Naive thymus-derived CD8-positive, alpha-beta T cell (primary cell): ENCODE measurements at regions not wholly inside any gene's neighbourhood (a gene's known extent, or its start where the extent isn't known, plus 50 kb on each side); places are given as distances from the start of the nearest gene placed in this dataset.

ENCODE experiments used
- ATAC-seq, 2 donors: fragments of 150-1000 bp; cut with Tn5 transposase in 1 of 2; sonication (Bioruptor Pico), chemical (Tn5 transposase) in 1 of 2; 1 replicate in 1 of 2; 2 replicates in 1 of 2; pipeline ENCODE4 v1.10.0; 2021; ENCODE audit warnings: mild to moderate bottlenecking in 2 of 2, moderate library complexity in 2 of 2
- POLR2A ChIA-PET: fragments of 350-600 bp; sonication (Branson Sonifier 250); formaldehyde crosslinking; loops from one replicate; lab custom pipeline; 2021; ENCODE audit warnings: antibody characterized with exemption; lab: Charles Lee
- DNase-seq, 10 donors: peaks; one replicate each; pipeline versions ENCODE4 v3.0.0 to v3.0.0-alpha.2; 2020 to 2022
- H3K27ac Mint-ChIP-seq, 10 donors: one replicate each; pipeline ENCODE4 v1.8.0; 2020 to 2022; ENCODE audit warnings: mild to moderate bottlenecking in 10 of 10, mixed read lengths in 10 of 10, moderate library complexity in 4 of 10, inconsistent platforms in 1 of 10
- H3K27me3 Mint-ChIP-seq, 5 donors: one replicate each; pipeline ENCODE4 v1.8.0; 2021 to 2022; ENCODE audit warnings: mixed read lengths in 5 of 5
- H3K36me3 Mint-ChIP-seq, 3 donors: one replicate each; pipeline ENCODE4 v1.8.0; 2020 to 2022; ENCODE audit warnings: mixed read lengths in 3 of 3, mild to moderate bottlenecking in 2 of 3, inconsistent platforms in 1 of 3
- H3K4me1 Mint-ChIP-seq, 4 donors: one replicate each; pipeline ENCODE4 v1.8.0; 2021 to 2022; ENCODE audit warnings: mixed read lengths in 4 of 4
- H3K4me3 Mint-ChIP-seq, 10 donors: one replicate each; pipeline ENCODE4 v1.8.0; 2020 to 2022; ENCODE audit warnings: mild to moderate bottlenecking in 10 of 10, mixed read lengths in 10 of 10, moderate library complexity in 6 of 10, inconsistent platforms in 1 of 10
- H3K9me3 Mint-ChIP-seq, 9 donors: one replicate each; pipeline ENCODE4 v1.8.0; 2020 to 2022; ENCODE audit warnings: mixed read lengths in 9 of 9, mild to moderate bottlenecking in 3 of 9, inconsistent platforms in 1 of 9, moderate library complexity in 1 of 9

GRCh38 chr2:183339311-183339710, 215.1 kb downstream of the NUP35 start:
- DNase-seq = no peak
- H3K9me3 Mint-ChIP-seq = peaks cover 6 to 40% (median 20%) of the 10 kb centered on the region in 9 donors
- H3K27me3 Mint-ChIP-seq = no peaks in the 10 kb centered on the region
- POLR2A ChIA-PET = no interaction called here
- H3K36me3 Mint-ChIP-seq = peaks cover 0 to 13% (median 12%) of the 10 kb centered on the region in 3 donors
- H3K27ac Mint-ChIP-seq = no peak overlapping the region
- H3K4me3 Mint-ChIP-seq = no peak overlapping the region
- H3K4me1 Mint-ChIP-seq = no peaks in the 10 kb centered on the region
- ATAC-seq = no peak

DNA sequence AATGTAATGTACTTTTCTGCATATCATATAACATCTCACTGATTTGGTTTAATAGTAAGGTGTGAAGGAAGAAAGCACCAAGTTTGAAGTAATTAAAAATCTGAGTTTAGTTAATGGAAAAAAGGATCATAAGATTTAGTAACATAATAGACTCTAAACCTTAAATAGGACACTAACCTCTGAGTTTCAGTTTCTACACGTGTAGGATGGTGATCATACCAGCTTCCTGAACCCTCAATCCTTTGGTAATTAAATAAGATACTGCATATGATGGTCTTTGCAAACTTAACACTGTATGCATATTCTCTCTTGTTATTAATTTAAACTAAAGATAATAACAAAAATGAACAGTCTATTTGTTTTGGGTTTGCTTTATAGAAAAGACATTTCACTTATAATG, 216.8 kb downstream of the NUP35 start:
- H3K4me3 Mint-ChIP-seq = no peak overlapping the region
- H3K27ac Mint-ChIP-seq = no peak overlapping the region
- H3K36me3 Mint-ChIP-seq = peaks cover 0 to 13% (median 12%) of the 10 kb centered on the region in 3 donors
- H3K27me3 Mint-ChIP-seq = no peaks in the 10 kb centered on the region
- H3K9me3 Mint-ChIP-seq = peaks cover 7 to 26% (median 13%) of the 10 kb centered on the region in 9 donors
- ATAC-seq = no peak
- DNase-seq = no peak
- POLR2A ChIA-PET = no interaction called here
- no peaks in the 10 kb centered on the region for H3K4me1 Mint-ChIP-seq

DNA sequence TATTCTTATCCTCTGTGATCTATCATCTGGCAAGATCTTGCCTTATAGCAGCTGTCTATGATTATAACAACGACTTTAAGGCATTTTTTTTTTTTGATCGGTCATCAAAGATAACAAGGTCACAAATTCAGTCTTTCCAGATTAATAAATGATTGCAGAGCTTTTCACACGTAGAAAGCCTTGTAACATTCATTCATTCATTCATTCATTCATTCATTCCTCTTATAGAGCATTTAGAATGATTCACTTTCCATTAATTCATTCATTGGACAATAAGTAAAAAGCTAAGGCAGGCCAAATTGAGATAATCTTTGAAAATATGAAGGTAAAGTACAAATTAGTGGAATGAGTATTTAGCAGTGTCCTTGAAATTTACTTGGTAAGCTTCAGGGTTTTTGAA, 223.7 kb downstream of the NUP35 start:
- POLR2A ChIA-PET = no interaction called here
- H3K9me3 Mint-ChIP-seq = peaks cover 0 to 2% (median 0%) of the 10 kb centered on the region in 9 donors
- ATAC-seq (no peak), DNase-seq (no peak)
- H3K4me1 Mint-ChIP-seq = no peaks in the 10 kb centered on the region
- H3K4me3 Mint-ChIP-seq = no peak overlapping the region
- H3K27me3 Mint-ChIP-seq = peaks cover 0 to 4% (median 0%) of the 10 kb centered on the region in 5 donors
- no peak overlapping the region for H3K27ac Mint-ChIP-seq
- no peaks in the 10 kb centered on the region for H3K36me3 Mint-ChIP-seq

DNA sequence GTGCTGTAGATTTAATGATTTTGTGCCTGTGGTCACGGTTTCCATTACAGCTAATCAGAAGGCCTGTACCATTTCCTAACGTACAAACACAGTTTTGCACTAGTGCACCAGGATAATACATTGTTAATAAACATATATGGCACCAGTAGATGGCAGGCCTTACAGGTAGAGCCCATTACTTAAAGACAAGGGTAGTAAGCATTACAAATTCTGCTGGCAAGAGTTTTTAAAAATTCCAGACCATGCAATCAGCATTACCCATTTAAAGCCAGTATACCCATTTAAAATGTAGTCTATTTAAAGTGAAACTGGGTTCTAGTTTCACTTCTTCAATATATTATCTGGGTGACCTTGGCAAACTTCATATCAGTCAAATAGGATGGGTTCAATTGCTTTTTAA, 224.2 kb downstream of the NUP35 start:
- ATAC-seq (no peak), DNase-seq (no peak)
- no peak overlapping the region for H3K27ac Mint-ChIP-seq
- no peak overlapping the region for H3K4me3 Mint-ChIP-seq
- no peaks in the 10 kb centered on the region for H3K4me1 Mint-ChIP-seq
- H3K36me3 Mint-ChIP-seq = no peaks in the 10 kb centered on the region
- peaks cover 0 to 2% (median 0%) of the 10 kb centered on the region in 9 donors for H3K9me3 Mint-ChIP-seq
- POLR2A ChIA-PET = no interaction called here
- peaks cover 0 to 4% (median 0%) of the 10 kb centered on the region in 5 donors for H3K27me3 Mint-ChIP-seq

DNA sequence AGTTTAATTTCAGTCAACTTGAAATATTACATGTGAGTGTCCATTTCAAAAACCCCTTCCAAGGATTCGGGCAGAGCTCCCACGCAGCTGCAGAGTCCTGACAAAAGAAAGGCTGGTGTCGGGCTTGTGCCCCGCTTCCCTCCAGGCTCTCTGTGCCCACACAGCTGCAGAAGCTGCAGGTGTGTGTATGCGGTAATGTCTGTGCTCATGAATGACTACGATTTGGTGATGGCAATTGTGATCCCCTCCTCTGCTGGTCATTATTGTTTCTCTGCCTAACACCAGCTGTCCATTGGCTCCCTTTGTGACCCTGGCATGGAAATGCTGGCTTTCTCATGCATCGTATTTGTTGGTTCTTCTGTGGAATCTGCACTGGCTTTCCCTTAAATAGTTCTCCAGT, 224.8 kb downstream of the NUP35 start:
- peaks cover 0 to 2% (median 0%) of the 10 kb centered on the region in 9 donors for H3K9me3 Mint-ChIP-seq
- no peak for DNase-seq
- no peak overlapping the region for H3K4me3 Mint-ChIP-seq
- no peak for ATAC-seq
- H3K27me3 Mint-ChIP-seq = peaks cover 0 to 4% (median 0%) of the 10 kb centered on the region in 5 donors
- no peak overlapping the region for H3K27ac Mint-ChIP-seq
- POLR2A ChIA-PET = no interaction called here
- H3K36me3 Mint-ChIP-seq = no peaks in the 10 kb centered on the region
- H3K4me1 Mint-ChIP-seq = no peaks in the 10 kb centered on the region

- Mint-ChIP-seq H3K4me1 (no peaks in the 10 kb centered on the region), H3K9me3 (peaks cover 0 to 2% (median 0%) of the 10 kb centered on the region in 9 donors), H3K27ac (no peak overlapping the region), H3K4me3 (no peak overlapping the region), H3K27me3 (no peaks in the 10 kb centered on the region), H3K36me3 (no peaks in the 10 kb centered on the region)
- ATAC-seq (no peak), DNase-seq (no peak)
- POLR2A ChIA-PET = no interaction called here
These were observed 235.6 kb downstream of the NUP35 start for GRCh38 chr2:183359867-183360266.

GRCh38 chr2:183371545-183371944, 247.3 kb downstream of the NUP35 start:
- no peak overlapping the region for H3K4me3 Mint-ChIP-seq
- H3K9me3 Mint-ChIP-seq = peaks cover 0 to 17% (median 4%) of the 10 kb centered on the region in 9 donors
- DNase-seq (no peak), ATAC-seq (no peak)
- no peaks in the 10 kb centered on the region for H3K36me3 Mint-ChIP-seq
- no peaks in the 10 kb centered on the region for H3K4me1 Mint-ChIP-seq
- no peak overlapping the region for H3K27ac Mint-ChIP-seq
- peaks cover 0 to 5% (median 0%) of the 10 kb centered on the region in 5 donors for H3K27me3 Mint-ChIP-seq
- POLR2A ChIA-PET = no interaction called here

DNA sequence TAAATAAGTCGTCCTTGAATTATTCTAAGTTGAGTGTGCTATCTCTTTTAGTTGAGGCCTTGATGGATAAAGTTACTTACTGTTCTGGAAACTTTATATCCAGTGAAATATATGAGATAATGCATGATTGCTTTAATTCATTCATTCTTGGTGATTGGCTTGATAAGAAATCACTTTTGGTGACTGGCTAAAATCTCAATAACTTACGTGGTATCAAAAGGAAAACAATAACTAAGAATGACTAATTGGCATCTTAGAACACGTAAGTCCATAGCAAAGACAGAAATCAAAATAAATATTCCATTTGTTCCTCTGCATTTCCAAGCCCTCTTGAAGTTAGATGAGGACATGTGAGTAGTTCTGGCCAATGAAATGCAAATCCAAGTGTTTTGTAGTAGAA, 251.6 kb downstream of the NUP35 start:
- ATAC-seq = no peak
- no peak overlapping the region for H3K4me3 Mint-ChIP-seq
- H3K9me3 Mint-ChIP-seq = peaks cover 0 to 11% (median 2%) of the 10 kb centered on the region in 9 donors
- H3K36me3 Mint-ChIP-seq = no peaks in the 10 kb centered on the region
- POLR2A ChIA-PET = no interaction called here
- no peaks in the 10 kb centered on the region for H3K27me3 Mint-ChIP-seq
- H3K27ac Mint-ChIP-seq = no peak overlapping the region
- no peaks in the 10 kb centered on the region for H3K4me1 Mint-ChIP-seq
- DNase-seq = no peak

DNA sequence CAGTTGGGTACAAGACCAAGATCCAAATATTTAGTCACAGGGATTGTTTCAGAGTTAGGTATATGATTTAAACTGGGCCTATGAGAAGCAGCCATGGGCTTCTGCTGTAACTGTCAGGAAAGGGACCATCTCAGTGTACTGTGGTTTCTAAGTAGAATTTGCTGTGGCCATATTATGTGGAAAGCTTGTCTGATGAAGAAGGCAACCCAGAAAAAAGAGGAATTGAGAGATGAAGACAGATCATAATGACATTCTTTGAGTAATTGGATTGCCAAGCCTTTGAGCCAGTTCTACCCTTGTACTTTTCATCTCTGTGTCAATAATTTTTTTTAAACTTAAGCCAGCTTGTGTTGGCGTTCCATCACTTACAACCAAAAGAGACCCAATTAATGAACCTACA, 259.6 kb downstream of the NUP35 start:
- no peak for DNase-seq
- no peak for ATAC-seq
- Mint-ChIP-seq H3K27me3 (no peaks in the 10 kb centered on the region), H3K4me3 (no peak overlapping the region), H3K36me3 (peaks cover 0 to 17% (median 0%) of the 10 kb centered on the region in 3 donors), H3K4me1 (no peaks in the 10 kb centered on the region), H3K9me3 (peaks cover 0 to 29% (median 24%) of the 10 kb centered on the region in 9 donors), H3K27ac (no peak overlapping the region)
- POLR2A ChIA-PET = no interaction called here

DNA sequence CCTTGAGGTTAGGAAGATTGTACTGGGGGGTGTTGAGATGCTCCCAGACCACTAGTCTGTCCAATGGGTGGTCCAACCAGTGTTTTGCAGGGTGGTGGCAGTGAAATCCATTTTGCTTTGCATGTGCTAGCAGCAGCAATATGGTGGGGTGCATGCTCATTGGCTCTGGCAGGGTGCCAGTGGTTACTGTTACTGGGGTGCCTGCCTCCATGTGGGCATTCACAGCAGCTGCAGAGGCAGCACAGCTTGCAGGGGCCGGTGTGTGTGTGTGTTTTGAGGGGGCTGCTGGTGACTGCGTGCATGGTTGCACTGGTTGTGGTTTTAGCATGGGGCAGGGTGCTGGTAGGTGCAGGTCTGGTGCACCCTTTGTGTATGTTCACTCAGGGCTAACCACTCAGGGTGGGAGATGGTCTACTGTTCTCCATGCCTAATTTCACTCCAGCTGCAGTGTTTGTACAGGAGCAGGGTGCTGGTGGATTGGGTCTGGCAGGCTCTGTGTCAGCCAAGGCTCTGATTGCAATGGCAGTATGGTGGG, 265.4 kb downstream of the NUP35 start:
- ATAC-seq = no peak
- Mint-ChIP-seq H3K9me3 (peaks cover 7 to 63% (median 38%) of the 10 kb centered on the region in 9 donors), H3K36me3 (peaks cover 0 to 33% (median 0%) of the 10 kb centered on the region in 3 donors), H3K4me1 (no peaks in the 10 kb centered on the region), H3K4me3 (no peak overlapping the region), H3K27ac (no peak overlapping the region), H3K27me3 (no peaks in the 10 kb centered on the region)
- DNase-seq = no peak
- POLR2A ChIA-PET = no interaction called here

DNA sequence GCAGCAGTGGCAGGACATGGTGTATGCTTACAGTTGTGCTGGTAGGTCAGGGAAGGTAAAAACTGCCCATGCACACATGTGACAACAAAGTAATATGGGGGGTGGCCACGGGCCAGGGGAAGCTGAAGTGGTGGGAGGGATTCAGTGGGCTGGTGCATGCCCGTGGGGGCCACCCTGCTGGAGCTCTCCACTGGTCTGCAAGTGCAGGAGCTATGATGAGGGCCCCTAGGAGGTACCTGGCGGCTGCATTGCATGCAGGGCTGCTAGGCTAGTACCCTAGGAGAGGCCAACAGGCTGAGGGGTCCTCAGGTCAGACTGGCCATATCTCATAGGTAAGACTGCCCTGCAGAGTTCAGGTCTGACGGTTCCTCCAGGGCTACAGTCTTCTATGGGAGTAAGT, 265.9 kb downstream of the NUP35 start:
- H3K9me3 Mint-ChIP-seq = peaks cover 7 to 68% (median 43%) of the 10 kb centered on the region in 9 donors

GRCh38 chr2:183404392-183404791, 280.1 kb downstream of the NUP35 start:
- peaks cover 9 to 45% (median 21%) of the 10 kb centered on the region in 9 donors for H3K9me3 Mint-ChIP-seq
- peaks cover 0 to 3% (median 0%) of the 10 kb centered on the region in 5 donors for H3K27me3 Mint-ChIP-seq
- H3K36me3 Mint-ChIP-seq = peaks cover 0 to 19% (median 3%) of the 10 kb centered on the region in 3 donors
- no peaks in the 10 kb centered on the region for H3K4me1 Mint-ChIP-seq
- POLR2A ChIA-PET = no interaction called here
- no peak overlapping the region for H3K4me3 Mint-ChIP-seq
- H3K27ac Mint-ChIP-seq = no peak overlapping the region
- ATAC-seq (no peak), DNase-seq (no peak)

More for the DNA sequence above, 265.9 kb downstream of the NUP35 start:
- Mint-ChIP-seq H3K27ac (no peak overlapping the region), H3K27me3 (no peaks in the 10 kb centered on the region), H3K4me1 (no peaks in the 10 kb centered on the region), H3K36me3 (peaks cover 0 to 38% (median 0%) of the 10 kb centered on the region in 3 donors), H3K4me3 (no peak overlapping the region)
- POLR2A ChIA-PET = no interaction called here
- DNase-seq (peak in 1 of 10 donors; percentile 62), ATAC-seq (no peak)

DNA sequence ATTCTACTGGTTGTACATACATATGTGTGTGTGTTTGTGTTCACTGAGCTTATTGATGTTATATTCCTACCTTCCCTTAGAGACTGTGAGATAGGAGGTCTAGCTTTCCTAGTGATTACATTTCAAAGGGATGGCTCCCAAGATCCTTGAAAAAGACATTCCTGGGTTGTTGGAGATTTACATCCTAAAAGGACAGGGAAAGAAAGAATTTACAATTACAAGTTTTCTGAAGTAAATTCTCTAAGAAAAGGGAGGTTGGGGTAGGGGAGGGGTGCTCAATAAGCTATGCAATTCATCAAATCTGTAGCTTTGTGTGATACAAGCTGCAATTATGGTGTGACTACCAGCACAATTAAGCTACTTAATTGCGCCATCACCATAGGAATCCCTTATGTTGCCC, 284.3 kb downstream of the NUP35 start:
- no peak for DNase-seq
- Mint-ChIP-seq H3K36me3 (peaks cover 0 to 29% (median 3%) of the 10 kb centered on the region in 3 donors), H3K9me3 (peaks cover 5 to 33% (median 23%) of the 10 kb centered on the region in 9 donors), H3K27ac (no peak overlapping the region), H3K27me3 (peaks cover 0 to 11% (median 0%) of the 10 kb centered on the region in 5 donors), H3K4me3 (no peak overlapping the region), H3K4me1 (no peaks in the 10 kb centered on the region)
- ATAC-seq = no peak
- POLR2A ChIA-PET = no interaction called here

- peaks cover 0 to 18% (median 0%) of the 10 kb centered on the region in 3 donors for H3K36me3 Mint-ChIP-seq
- H3K9me3 Mint-ChIP-seq = peaks cover 1 to 24% (median 18%) of the 10 kb centered on the region in 9 donors
- POLR2A ChIA-PET = no interaction called here
- H3K27me3 Mint-ChIP-seq = peaks cover 0 to 7% (median 0%) of the 10 kb centered on the region in 5 donors
- ATAC-seq (no peak), DNase-seq (no peak)
- no peak overlapping the region for H3K27ac Mint-ChIP-seq
- no peaks in the 10 kb centered on the region for H3K4me1 Mint-ChIP-seq
- H3K4me3 Mint-ChIP-seq = no peak overlapping the region
These were observed 285.4 kb downstream of the NUP35 start for GRCh38 chr2:183409662-183410061.
